ENCODE measurements at regions not wholly inside any gene's neighbourhood (a gene's known extent, or its start where the extent isn't known, plus 50 kb on each side); places are given as distances from the start of the nearest gene placed in this dataset.

DNA sequence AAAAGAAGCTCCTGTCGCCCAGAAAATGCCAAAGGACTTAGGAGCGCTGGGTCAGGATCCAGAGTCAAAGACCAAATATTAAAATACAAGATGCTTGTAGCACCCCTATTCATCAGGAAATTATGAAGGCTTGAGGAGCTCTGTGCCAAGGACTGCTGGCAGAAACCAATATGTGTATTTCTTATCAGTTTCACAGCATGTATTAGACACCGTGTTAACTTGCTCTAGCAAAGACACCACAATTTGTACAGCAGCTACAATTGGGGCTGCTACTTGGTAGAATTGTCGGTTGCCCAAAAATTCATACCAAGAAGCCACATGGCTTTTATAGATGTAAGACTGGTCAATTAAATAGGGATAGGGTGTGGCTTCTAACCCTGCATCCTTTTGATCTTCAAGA, 128.8 kb downstream of the CD47 start:
- Histone ChIP-seq H3K27me3 (no peaks in the 10 kb centered on the region), H3K4me3 (no peak overlapping the region), H3K27ac (no peak overlapping the region), H3K36me3 (replicated peaks in 1 of 2; ENCODE audit: insufficient read depth in 1 of 2, low read depth in 2 of 2) (no peaks in the 10 kb centered on the region), H3K4me1 (peaks cover 6% of the 10 kb centered on the region), H3K9me3 (no peaks in the 10 kb centered on the region)
- intact Hi-C loops (cut with DNase I): no loop called here
- no peak for TF ChIP-seq POLR2A (IDR thresholded peaks at IDR 0.05)
- TF ChIP-seq, protein P1, sequence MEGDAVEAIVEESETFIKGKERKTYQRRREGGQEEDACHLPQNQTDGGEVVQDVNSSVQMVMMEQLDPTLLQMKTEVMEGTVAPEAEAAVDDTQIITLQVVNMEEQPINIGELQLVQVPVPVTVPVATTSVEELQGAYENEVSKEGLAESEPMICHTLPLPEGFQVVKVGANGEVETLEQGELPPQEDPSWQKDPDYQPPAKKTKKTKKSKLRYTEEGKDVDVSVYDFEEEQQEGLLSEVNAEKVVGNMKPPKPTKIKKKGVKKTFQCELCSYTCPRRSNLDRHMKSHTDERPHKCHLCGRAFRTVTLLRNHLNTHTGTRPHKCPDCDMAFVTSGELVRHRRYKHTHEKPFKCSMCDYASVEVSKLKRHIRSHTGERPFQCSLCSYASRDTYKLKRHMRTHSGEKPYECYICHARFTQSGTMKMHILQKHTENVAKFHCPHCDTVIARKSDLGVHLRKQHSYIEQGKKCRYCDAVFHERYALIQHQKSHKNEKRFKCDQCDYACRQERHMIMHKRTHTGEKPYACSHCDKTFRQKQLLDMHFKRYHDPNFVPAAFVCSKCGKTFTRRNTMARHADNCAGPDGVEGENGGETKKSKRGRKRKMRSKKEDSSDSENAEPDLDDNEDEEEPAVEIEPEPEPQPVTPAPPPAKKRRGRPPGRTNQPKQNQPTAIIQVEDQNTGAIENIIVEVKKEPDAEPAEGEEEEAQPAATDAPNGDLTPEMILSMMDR (IDR thresholded peaks at IDR 0.05): no peak
- 78 to 81% methylated on average over 4 of the region's 4 CpGs for WGBS, 2 donors
- DNase-seq (peak in 1 of 4 donors; percentile 24), ATAC-seq (no peak)

DNA sequence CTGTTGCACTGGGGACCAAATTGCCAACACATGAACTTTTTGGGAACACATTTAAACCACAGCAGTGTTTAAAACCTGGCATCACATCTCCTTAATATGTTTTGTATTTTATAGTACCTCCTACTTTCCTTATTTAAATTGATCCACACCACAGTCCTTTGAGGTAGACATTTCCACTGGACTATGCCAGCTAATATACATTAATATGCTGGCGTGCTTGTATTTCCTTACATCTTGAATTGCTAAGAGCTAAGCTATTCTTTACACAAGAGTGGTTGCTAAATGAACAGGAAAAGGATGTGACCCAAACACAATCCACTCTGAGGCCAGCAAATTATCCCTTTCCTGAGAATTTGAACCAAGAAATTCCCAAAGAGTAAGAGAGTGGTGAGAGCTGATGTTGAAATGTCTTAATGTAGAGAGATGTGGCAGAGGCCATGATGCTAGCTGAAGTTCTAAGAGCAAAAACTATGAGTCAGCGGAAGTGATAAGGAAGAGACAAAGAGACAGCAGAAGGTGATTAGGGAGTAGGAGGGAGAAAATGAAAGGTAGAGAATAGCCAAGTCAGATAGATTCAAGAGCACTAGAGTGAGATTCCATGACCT, 131.2 kb downstream of the CD47 start:
- DNase-seq (no peak), ATAC-seq (no peak)
- no peaks in the 10 kb centered on the region for H3K9me3 ChIP-seq
- intact Hi-C loops (cut with DNase I): no loop called here
- H3K4me1 ChIP-seq: peaks cover 14% of the 10 kb centered on the region
- WGBS, 2 donors: 86 to 92% methylated on average over 2 of the region's 2 CpGs
- H3K27me3 ChIP-seq: no peaks in the 10 kb centered on the region
- H3K27ac ChIP-seq: no peak overlapping the region
- no peaks in the 10 kb centered on the region for H3K36me3 ChIP-seq (replicated peaks in 1 of 2; ENCODE audit: insufficient read depth in 1 of 2, low read depth in 2 of 2)
- TF ChIP-seq POLR2A (IDR thresholded peaks at IDR 0.05): no peak
- TF ChIP-seq, protein P1 (IDR thresholded peaks at IDR 0.05): no peak
- H3K4me3 ChIP-seq: no peak overlapping the region

DNA sequence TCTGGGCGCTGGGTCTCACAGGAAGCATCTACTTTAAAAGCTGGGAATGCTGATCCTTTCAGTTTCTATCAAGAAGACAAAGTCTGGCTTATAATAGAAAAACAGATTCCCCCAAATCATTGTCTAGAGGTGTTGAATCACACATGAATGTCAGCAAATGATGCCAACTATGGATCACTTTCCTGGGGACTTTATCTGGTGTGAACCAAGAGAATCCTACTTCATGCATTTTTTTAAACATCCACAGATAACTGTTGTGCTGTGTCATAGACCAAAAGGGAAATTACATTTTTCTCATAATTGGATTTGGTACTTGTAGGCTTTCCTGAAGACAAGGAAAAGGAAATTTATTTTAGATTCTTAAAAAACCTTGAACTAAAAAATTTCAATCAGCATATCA, 132.7 kb downstream of the CD47 start:
- DNase-seq (no peak), ATAC-seq (no peak)
- no peaks in the 10 kb centered on the region for H3K36me3 ChIP-seq (replicated peaks in 1 of 2; ENCODE audit: insufficient read depth in 1 of 2, low read depth in 2 of 2)
- TF ChIP-seq, protein P1 (IDR thresholded peaks at IDR 0.05): no peak
- no peak for TF ChIP-seq POLR2A (IDR thresholded peaks at IDR 0.05)
- no peaks in the 10 kb centered on the region for H3K9me3 ChIP-seq
- H3K27me3 ChIP-seq: no peaks in the 10 kb centered on the region
- intact Hi-C loops (cut with DNase I): no loop called here
- peaks cover 14% of the 10 kb centered on the region for H3K4me1 ChIP-seq
- no peak overlapping the region for H3K27ac ChIP-seq
- no peak overlapping the region for H3K4me3 ChIP-seq
- whole genome bisulfite sequencing, 2 donors: 78 to 100% methylated on average over 1 of the region's 1 CpG

DNA sequence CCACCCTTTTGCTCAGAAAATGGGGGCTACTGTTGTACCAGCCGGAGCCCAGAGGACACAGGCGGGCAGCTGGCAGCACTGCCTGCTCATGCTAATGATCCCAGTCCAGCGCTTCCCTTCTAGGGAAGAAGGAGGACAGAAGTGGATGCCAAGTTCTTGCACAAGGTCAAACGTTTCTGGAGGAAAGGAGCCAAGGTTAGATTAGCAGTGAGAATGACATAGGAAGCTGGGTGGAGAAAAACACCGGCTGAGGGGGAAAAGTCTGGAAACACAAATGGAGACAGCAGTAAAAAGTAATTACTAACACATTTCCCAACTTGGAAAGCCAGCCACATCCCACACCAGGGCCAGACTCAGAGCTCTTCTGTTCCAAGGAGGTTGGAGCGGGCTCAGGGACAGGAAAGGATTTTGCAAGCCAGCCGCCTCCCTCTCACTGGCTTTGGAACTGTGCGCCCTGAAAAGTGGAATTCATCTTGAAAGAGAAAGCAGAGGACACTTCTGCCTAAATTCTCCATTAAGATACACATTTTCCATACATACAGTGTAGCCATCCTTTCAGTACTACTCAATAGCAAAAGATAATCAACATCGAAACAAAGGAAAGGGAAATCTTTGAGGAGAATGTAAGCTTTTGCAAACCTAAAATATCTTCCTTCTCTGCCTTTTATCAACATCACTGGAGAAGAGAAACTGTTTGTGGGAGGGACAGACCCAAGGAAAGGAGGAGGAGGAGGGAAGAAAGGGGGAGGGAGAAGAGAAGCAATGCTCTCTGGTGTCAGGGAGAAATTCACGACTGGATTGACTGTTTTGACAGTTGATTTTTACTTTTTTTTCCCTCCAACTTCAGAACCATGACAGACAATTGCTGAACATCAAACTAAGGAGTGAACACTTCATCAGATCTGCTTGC, 133.6 kb downstream of the CD47 start:
- no peak overlapping the region for H3K27ac ChIP-seq
- no peak overlapping the region for H3K4me3 ChIP-seq
- ATAC-seq: peak; percentile 78
- intact Hi-C loops (cut with DNase I): no loop called here
- H3K36me3 ChIP-seq (replicated peaks in 1 of 2; ENCODE audit: insufficient read depth in 1 of 2, low read depth in 2 of 2): no peaks in the 10 kb centered on the region
- no peaks in the 10 kb centered on the region for H3K9me3 ChIP-seq
- peak; percentile 34 to 64 (median 47) for DNase-seq
- H3K4me1 ChIP-seq: peaks cover 14% of the 10 kb centered on the region
- TF ChIP-seq, protein P1 (IDR thresholded peaks at IDR 0.05): no peak
- no peak for TF ChIP-seq POLR2A (IDR thresholded peaks at IDR 0.05)
- WGBS, 2 donors: 39 to 51% methylated on average over 10 of the region's 10 CpGs
- H3K27me3 ChIP-seq: no peaks in the 10 kb centered on the region

Measured in body of pancreas (tissue), 4 donors.